Caco-2 (cell line): ENCODE measurements at regions not wholly inside any gene's neighbourhood (a gene's known extent, or its start where the extent isn't known, plus 50 kb on each side); places are given as distances from the start of the nearest gene placed in this dataset.
A peak's percentile ranks its signal among the peaks of the same experiment; 100 is the strongest.

Source experiments
- BruUV-seq: library from RNA; stranded (reverse); fragments of 400-500 nt; replicated peaks from 2 replicates; lab custom pipeline; 2021; lab: Mats Ljungman, UMichigan
- CTCF ChIA-PET: fragments of 300-600 bp; sonication (Branson Sonifier 250); formaldehyde crosslinking; loops from one replicate; lab custom pipeline; 2022; ENCODE audit warnings: antibody characterized with exemption; lab: Charles Lee
- POLR2A ChIA-PET: fragments of 300-600 bp; sonication (Branson Sonifier 250); formaldehyde crosslinking; loops from one replicate; lab custom pipeline; 2022; ENCODE audit warnings: antibody characterized with exemption; lab: Charles Lee
- DNase-seq, 2 experiments: peaks; one replicate each; pipeline versions ENCODE4 v3.0.0 to v3.0.0-alpha.2; 2020 to 2022
- H3K27me3 ChIP-seq: replicated peaks from 2 replicates; pipeline ENCODE4 v1.6.0; 2011; ENCODE audit warnings: low read length; ENCODE audit not compliant: control insufficient read depth, insufficient read depth
- H3K36me3 ChIP-seq: 2 replicates; pipeline ENCODE4 v1.5.1; 2011; ENCODE audit warnings: low read length; ENCODE audit not compliant: control insufficient read depth, insufficient read depth
- H3K4me1 ChIP-seq: fragments of 250-450 bp; sonication (Bioruptor Pico); 2 replicates; pipeline ENCODE4 v1.5.1; 2020; ENCODE audit warnings: mild to moderate bottlenecking
- H3K4me3 ChIP-seq: 2 replicates; pipeline ENCODE4 v1.5.1; 2011; ENCODE audit warnings: low read depth, mild to moderate bottlenecking, control low read depth, low read length
- H3K9me3 ChIP-seq: fragments of 250-450 bp; sonication (Bioruptor Pico); 2 replicates; pipeline ENCODE4 v1.5.1; 2020; ENCODE audit warnings: mild to moderate bottlenecking, moderate library complexity
- H3K27ac Mint-ChIP-seq: one replicate; pipeline ENCODE4 v1.8.0; 2022; ENCODE audit warnings: mixed read lengths; ENCODE audit not compliant: unreplicated experiment
- H3K27me3 Mint-ChIP-seq: one replicate; pipeline ENCODE4 v1.8.0; 2022; ENCODE audit warnings: mixed read lengths; ENCODE audit not compliant: insufficient read depth, unreplicated experiment
- H3K36me3 Mint-ChIP-seq: one replicate; pipeline ENCODE4 v1.8.0; 2022; ENCODE audit warnings: mild to moderate bottlenecking, mixed read lengths; ENCODE audit not compliant: insufficient read depth, unreplicated experiment
- H3K4me1 Mint-ChIP-seq: one replicate; pipeline ENCODE4 v1.8.0; 2022; ENCODE audit warnings: low read depth, mixed read lengths; ENCODE audit not compliant: unreplicated experiment
- H3K4me3 Mint-ChIP-seq: one replicate; pipeline ENCODE4 v1.8.0; 2022; ENCODE audit warnings: mild to moderate bottlenecking, moderate library complexity, mixed read lengths; ENCODE audit not compliant: unreplicated experiment
- H3K9me3 Mint-ChIP-seq: one replicate; pipeline ENCODE4 v1.8.0; 2022; ENCODE audit warnings: mixed read lengths; ENCODE audit not compliant: unreplicated experiment
- CTCF ChIP-seq, 2 experiments: fragments of 200-600 bp in 1 of 2; IDR thresholded peaks; 1 replicate in 1 of 2; 2 replicates in 1 of 2; pipeline versions ENCODE4 v1.5.1 to v1.8.0; 2011 to 2022; ENCODE audit warnings: antibody characterized with exemption in 1 of 2, control low read depth in 1 of 2, inconsistent platforms in 1 of 2, low read depth in 1 of 2, low read length in 1 of 2, mild to moderate bottlenecking in 1 of 2, moderate library complexity in 1 of 2; ENCODE audit not compliant: insufficient read depth in 1 of 2, severe bottlenecking in 1 of 2, unreplicated experiment in 1 of 2
- intact Hi-C: fragments of 100-400 bp; cut with micrococcal nuclease; formaldehyde crosslinking; loops from one replicate; pipeline ENCODE4 v1.10.0; 2022; ENCODE audit not compliant: unreplicated experiment

GRCh38 chr6:147648916-147649315 lies 140.4 kb downstream of the SAMD5 start:
- Mint-ChIP-seq H3K27ac (no peak overlapping the region), H3K36me3 (no peaks in the 10 kb centered on the region), H3K9me3 (peaks cover under 1% of the 10 kb centered on the region), H3K4me3 (no peak overlapping the region), H3K27me3 (no peaks in the 10 kb centered on the region), H3K4me1 (peaks cover 13% of the 10 kb centered on the region)
- no peak for DNase-seq
- Histone ChIP-seq H3K36me3 (no peaks in the 10 kb centered on the region), H3K9me3 (no peaks in the 10 kb centered on the region), H3K27me3 (no peaks in the 10 kb centered on the region), H3K4me1 (peaks cover 4% of the 10 kb centered on the region; the same call in 1 of the 2 replicates), H3K4me3 (no peak overlapping the region)
- CTCF ChIA-PET, result no interaction called here
- intact Hi-C loops, result no loop called here
- POLR2A ChIA-PET, result no interaction called here
- no peak for TF ChIP-seq CTCF (IDR thresholded peaks at IDR 0.05; ENCODE audit: insufficient read depth in 1 of 2, low read depth in 1 of 2, low read length in 1 of 2, severe bottlenecking in 1 of 2, unreplicated experiment in 1 of 2)
- no TSS peak for BruUV-seq

GRCh38 chr6:147651249-147652063 lies 143.0 kb downstream of the SAMD5 start:
- Histone ChIP-seq H3K4me3 (no peak overlapping the region), H3K36me3 (no peaks in the 10 kb centered on the region), H3K9me3 (no peaks in the 10 kb centered on the region), H3K4me1 (no peaks in the 10 kb centered on the region; the same call in 1 of the 2 replicates), H3K27me3 (no peaks in the 10 kb centered on the region)
- peak; percentile 34 to 49 for DNase-seq
- no peak overlapping the region for H3K4me3 Mint-ChIP-seq
- no peaks in the 10 kb centered on the region for H3K9me3 Mint-ChIP-seq
- BruUV-seq, result no TSS peak
- CTCF ChIA-PET, result interaction anchor here (0.7 to 1.3 kb wide), 3 partner anchors 9 to 144 kb away, joined by 3 to 8 read pairs (median 4); no protein-coding TSS in a partner anchor
- POLR2A ChIA-PET, result no interaction called here
- peak in 1 of 2 experiments; percentile 40 for TF ChIP-seq CTCF (IDR thresholded peaks at IDR 0.05; ENCODE audit: insufficient read depth in 1 of 2, low read depth in 1 of 2, low read length in 1 of 2, severe bottlenecking in 1 of 2, unreplicated experiment in 1 of 2)
- no peaks in the 10 kb centered on the region for H3K36me3 Mint-ChIP-seq
- H3K27me3 Mint-ChIP-seq, result no peaks in the 10 kb centered on the region
- no peaks in the 10 kb centered on the region for H3K4me1 Mint-ChIP-seq
- intact Hi-C loops, result no loop called here
- no peak overlapping the region for H3K27ac Mint-ChIP-seq

GRCh38 chr6:147653631-147654030 lies 145.1 kb downstream of the SAMD5 start:
- POLR2A ChIA-PET, result no interaction called here
- BruUV-seq, result no TSS peak
- no peaks in the 10 kb centered on the region for H3K4me1 Mint-ChIP-seq
- H3K4me3 Mint-ChIP-seq, result no peak overlapping the region
- Histone ChIP-seq H3K9me3 (no peaks in the 10 kb centered on the region), H3K27me3 (no peaks in the 10 kb centered on the region), H3K4me1 (no peaks in the 10 kb centered on the region; the same call in 1 of the 2 replicates), H3K36me3 (no peaks in the 10 kb centered on the region), H3K4me3 (no peak overlapping the region)
- no peak for DNase-seq
- TF ChIP-seq CTCF (IDR thresholded peaks at IDR 0.05; ENCODE audit: insufficient read depth in 1 of 2, low read depth in 1 of 2, low read length in 1 of 2, severe bottlenecking in 1 of 2, unreplicated experiment in 1 of 2), result no peak
- no peaks in the 10 kb centered on the region for H3K27me3 Mint-ChIP-seq
- H3K27ac Mint-ChIP-seq, result no peak overlapping the region
- no peaks in the 10 kb centered on the region for H3K36me3 Mint-ChIP-seq
- no peaks in the 10 kb centered on the region for H3K9me3 Mint-ChIP-seq
- CTCF ChIA-PET, result no interaction called here
- intact Hi-C loops, result no loop called here
